ENCODE measurements at regions not wholly inside any gene's neighbourhood (a gene's known extent, or its start where the extent isn't known, plus 50 kb on each side); places are given as distances from the start of the nearest gene placed in this dataset.
A peak's percentile ranks its signal among the peaks of the same experiment; 100 is the strongest.
"Not testable (repeated sequence)": the region's sequence is repeated elsewhere in the genome, so short reads cannot be mapped to it uniquely, and the experiment has no call there.

DNA sequence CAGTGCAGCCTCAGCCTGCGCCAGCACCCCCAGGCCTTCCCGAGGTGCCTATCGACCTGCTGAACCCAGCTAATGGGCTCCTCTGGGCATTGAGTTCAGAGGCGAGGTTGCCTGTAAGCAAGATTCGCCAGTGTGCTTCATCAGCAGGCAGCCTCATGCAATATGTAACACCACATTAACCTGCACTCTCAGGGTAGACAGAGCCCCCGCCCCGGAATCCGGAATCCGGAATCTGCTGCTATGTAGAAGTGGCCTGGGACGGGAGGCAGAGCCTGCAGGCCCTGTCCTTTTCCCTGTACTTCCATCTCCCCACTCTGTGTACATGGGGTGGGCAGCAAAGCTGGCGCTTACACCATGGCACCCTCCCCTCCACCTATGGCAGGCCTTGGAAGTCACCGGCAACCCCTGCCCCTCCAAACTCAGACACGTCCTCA lies 83.9 kb upstream of the RET start:
- WGBS, 2 donors, result 92% methylated on average over 13 of the region's 13 CpGs
- no peaks in the 10 kb centered on the region for H3K36me3 ChIP-seq
- intact Hi-C loops (cut with DNase I), result no loop called here
- DNase-seq, result no peak
- no peak for ATAC-seq
- H3K9me3 ChIP-seq, result no peaks in the 10 kb centered on the region
- H3K4me1 ChIP-seq, result no peaks in the 10 kb centered on the region
- no peak overlapping the region for H3K4me3 ChIP-seq
- TF ChIP-seq, protein P1, sequence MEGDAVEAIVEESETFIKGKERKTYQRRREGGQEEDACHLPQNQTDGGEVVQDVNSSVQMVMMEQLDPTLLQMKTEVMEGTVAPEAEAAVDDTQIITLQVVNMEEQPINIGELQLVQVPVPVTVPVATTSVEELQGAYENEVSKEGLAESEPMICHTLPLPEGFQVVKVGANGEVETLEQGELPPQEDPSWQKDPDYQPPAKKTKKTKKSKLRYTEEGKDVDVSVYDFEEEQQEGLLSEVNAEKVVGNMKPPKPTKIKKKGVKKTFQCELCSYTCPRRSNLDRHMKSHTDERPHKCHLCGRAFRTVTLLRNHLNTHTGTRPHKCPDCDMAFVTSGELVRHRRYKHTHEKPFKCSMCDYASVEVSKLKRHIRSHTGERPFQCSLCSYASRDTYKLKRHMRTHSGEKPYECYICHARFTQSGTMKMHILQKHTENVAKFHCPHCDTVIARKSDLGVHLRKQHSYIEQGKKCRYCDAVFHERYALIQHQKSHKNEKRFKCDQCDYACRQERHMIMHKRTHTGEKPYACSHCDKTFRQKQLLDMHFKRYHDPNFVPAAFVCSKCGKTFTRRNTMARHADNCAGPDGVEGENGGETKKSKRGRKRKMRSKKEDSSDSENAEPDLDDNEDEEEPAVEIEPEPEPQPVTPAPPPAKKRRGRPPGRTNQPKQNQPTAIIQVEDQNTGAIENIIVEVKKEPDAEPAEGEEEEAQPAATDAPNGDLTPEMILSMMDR (IDR thresholded peaks at IDR 0.05), result no peak
- H3K27me3 ChIP-seq, result no peaks in the 10 kb centered on the region
- H3K27ac ChIP-seq, result no peak overlapping the region

DNA sequence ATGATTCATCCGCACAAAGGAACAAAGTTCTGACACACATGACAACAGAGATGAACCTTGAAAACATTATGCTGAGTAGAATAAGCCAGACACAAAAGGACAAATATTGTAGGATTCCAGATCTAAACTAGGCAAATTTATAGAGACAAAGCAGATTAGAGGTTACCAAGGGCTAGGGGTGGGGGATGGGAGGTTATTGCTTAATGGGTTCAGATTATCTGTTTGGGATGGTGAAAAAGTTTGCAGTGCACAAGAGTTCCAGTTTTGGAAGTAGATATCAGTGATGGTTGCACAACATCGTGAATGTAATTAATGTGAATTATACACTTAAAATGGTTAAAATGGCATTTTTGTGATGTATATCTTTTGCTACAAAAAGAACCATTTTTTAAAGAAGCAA lies 82.0 kb upstream of the RET start:
- H3K27ac ChIP-seq; H3K27me3 ChIP-seq; intact Hi-C loops (cut with DNase I); H3K4me3 ChIP-seq; H3K4me1 ChIP-seq; H3K9me3 ChIP-seq; H3K36me3 ChIP-seq; DNase-seq; ATAC-seq: not testable (repeated sequence)
- 97 to 98% methylated on average over 1 of the region's 2 CpGs for WGBS, 2 donors

DNA sequence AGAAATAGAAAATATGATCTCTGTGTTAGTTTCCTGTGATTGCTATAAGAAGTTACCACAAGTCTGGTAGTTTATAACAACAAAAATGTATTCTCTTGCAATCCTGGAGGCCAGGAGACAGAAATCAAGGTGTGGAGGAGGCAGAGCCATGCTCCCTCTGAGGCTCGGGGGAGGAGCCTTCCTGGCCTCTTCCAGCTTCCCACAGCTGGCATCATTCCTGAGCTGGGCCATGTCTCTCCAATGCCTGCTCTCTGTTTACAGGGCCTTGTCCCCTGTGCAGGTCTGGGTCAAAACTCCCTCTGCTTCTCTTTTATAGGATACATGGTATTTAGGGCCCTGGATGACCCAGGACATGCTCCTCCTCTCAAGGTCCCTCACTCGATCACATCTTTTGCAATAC lies 81.3 kb upstream of the RET start:
- Histone ChIP-seq H3K4me1 (no peaks in the 10 kb centered on the region), H3K27me3 (peaks cover 0 to 6% (median 0%) of the 10 kb centered on the region in 7 donors), H3K4me3 (no peak overlapping the region), H3K27ac (no peak overlapping the region), H3K9me3 (no peaks in the 10 kb centered on the region), H3K36me3 (no peaks in the 10 kb centered on the region)
- DNase-seq (no peak), ATAC-seq (no peak)
- TF ChIP-seq, protein P1 (IDR thresholded peaks at IDR 0.05), result no peak
- WGBS, 2 donors, result 74% methylated on average over 2 of the region's 2 CpGs
- intact Hi-C loops (cut with DNase I), result no loop called here

DNA sequence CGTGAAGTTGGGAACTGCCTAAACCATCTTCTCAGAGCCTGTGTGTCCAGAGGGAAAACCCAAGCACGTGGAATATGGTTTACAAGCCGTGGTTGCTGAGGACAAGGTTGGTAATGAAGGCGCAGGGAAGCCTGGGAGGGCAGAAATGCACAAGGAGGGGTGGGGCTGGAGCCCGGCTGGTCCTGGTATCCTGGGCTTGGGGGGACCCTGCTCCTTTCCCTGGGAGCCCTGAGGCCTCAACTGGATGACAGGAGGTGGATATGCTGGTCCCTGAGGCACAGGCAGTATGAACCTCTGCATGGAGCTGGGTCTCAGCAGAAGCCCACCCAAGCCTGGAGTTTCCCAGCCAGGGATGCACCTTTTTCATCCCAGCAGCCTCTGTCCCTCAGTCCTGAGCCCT lies 80.3 kb upstream of the RET start:
- no peak for ATAC-seq
- H3K27ac ChIP-seq, result no peak overlapping the region
- H3K4me1 ChIP-seq, result no peaks in the 10 kb centered on the region
- peaks cover 0 to 7% (median 0%) of the 10 kb centered on the region in 7 donors for H3K27me3 ChIP-seq
- no peak for DNase-seq
- no peak overlapping the region for H3K4me3 ChIP-seq
- TF ChIP-seq, protein P1 (IDR thresholded peaks at IDR 0.05), result no peak
- WGBS, 2 donors, result 83 to 90% methylated on average over 5 of the region's 5 CpGs
- intact Hi-C loops (cut with DNase I), result no loop called here
- H3K36me3 ChIP-seq, result no peaks in the 10 kb centered on the region
- H3K9me3 ChIP-seq, result no peaks in the 10 kb centered on the region

DNA sequence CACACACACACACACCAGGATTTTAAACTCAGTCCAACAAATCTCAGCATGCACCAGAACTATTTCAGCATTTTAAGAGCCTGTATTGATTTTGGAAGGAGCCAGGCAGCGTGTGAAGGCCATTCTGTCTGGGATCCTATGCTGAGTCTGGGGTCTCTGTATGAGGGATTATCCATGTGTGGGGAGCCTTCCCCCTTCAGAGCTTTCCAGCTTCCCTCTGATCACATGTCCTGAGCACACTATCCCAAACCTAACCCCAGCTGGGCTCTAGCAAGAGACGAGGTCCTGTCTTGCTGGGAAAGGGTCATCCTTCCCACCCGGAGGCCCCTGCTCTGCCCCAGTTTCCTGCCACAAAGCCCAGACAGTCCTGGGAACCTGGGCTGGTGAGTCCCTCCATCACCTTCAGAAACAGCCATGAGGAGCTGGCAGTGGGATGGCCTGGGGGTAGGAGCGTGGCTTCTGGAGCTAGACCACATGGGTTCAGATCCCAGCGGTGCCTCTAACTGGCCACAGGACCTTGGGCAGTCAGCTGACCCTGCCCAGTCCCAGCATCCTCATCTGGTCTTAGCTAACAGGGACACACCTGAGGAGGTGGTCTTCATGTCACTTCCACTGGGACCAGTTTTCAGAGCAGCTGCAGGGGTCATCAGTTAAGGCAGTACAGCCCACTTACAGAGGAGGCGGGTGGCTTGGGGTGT lies 79.6 kb upstream of the RET start:
- Histone ChIP-seq H3K27me3 (peaks cover 0 to 7% (median 0%) of the 10 kb centered on the region in 7 donors), H3K4me1 (no peaks in the 10 kb centered on the region), H3K27ac (no peak overlapping the region), H3K36me3 (no peaks in the 10 kb centered on the region), H3K9me3 (no peaks in the 10 kb centered on the region), H3K4me3 (no peak overlapping the region)
- intact Hi-C loops (cut with DNase I), result no loop called here
- ATAC-seq (peak in 1 of 8 donors; percentile 20), DNase-seq (no peak)
- TF ChIP-seq, protein P1 (IDR thresholded peaks at IDR 0.05), result no peak
- WGBS, 2 donors, result 87 to 94% methylated on average over 6 of the region's 6 CpGs
